NCI-H524 (cell line): ENCODE measurements at regions not wholly inside any gene's neighbourhood (a gene's known extent, or its start where the extent isn't known, plus 50 kb on each side); places are given as distances from the start of the nearest gene placed in this dataset.
"Not testable (repeated sequence)": the region's sequence is repeated elsewhere in the genome, so short reads cannot be mapped to it uniquely, and the experiment has no call there.

ENCODE experiments used
- DNase-seq, 2 experiments: peaks; one replicate each; lab custom pipeline; 2025; lab: John Stamatoyannopoulos, UW

DNA sequence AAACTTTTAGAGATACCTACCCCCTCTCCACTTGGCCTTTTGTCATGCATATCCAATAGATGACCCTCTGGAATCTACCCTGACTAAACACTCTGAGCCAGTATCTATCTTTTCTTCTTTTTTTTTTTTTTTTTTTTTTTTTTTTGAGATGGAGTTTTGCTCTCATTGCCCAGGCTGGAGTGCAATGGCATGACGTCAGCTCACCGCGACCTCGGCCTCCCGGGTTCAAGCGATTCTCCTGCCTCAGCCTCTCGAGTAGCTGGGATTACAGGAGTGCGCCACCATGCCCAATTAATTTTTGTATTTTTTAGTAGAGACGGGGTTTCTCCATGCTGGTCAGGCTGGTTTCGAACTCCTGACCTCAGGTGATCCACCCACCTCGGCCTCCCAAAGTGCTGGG is 50.8 kb upstream of the GRIN2B start:
- not testable (repeated sequence) for DNase-seq

DNA sequence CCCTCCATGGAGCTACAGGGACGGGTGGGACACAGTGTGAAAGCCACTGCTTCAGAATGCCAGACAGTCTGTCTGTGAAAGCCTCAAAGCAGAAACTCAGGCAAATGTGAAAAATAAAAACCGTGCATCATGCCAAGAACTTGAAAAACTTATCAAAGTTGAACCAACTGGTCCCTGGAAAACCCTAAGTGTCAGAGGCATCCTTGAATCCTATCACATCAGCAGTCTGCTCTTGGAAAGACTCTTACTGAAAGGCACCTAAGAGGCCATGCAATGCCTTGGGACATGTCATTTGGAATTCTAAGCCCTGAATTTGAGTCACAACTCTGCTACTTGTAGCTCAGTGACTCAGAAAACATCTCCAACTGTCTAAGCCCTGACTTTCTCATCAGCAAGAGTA is 62.4 kb upstream of the GRIN2B start:
- DNase-seq = no peak

DNA sequence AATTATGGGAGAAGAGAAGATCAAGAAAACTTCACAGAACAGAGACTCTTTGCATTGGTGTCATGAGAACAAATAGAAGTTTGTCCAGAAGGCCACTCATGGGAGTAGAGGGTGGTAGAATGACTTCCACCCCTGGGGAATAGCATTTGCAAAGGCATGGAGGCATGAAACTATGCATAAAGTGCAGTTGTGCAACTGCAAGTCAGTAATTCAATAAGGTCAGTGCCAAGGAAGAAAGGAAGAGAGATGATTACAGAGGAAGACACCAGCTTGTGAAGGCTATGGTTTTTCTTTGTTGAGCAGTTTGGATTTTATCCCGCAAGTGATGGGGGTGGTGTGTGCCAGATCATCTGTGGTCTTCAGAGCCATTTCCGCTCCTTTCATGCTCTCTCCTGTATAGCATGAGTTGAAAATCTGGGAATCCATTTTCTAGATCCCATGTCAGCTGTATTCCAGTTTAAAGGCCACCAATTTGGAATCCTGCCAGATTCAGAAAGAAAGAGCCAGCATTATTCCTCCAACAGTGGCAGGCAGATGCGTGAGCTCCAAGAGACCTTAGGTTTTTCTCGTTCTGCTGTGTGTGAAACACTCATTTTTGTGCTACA is 67.6 kb upstream of the GRIN2B start:
- DNase-seq = no peak

DNA sequence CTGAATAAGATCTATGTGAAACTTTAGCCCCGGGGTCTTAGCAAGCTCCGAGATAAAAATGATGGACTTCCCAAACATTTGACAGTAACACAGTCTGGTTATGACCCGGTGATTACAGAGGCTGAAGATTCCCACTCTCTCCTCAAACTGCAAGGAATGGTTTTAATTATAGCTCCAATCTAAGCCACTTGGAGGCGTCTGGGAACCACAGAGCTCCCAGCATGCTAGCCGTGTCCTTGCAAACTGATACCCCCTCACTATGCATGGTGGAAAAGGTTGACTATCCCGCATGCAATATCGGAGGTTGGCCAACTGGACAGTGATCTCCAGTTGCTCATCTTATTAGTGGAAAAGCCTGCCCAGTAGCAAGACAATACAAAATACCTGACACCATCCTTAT is 76.5 kb upstream of the GRIN2B start:
- DNase-seq = no peak

DNA sequence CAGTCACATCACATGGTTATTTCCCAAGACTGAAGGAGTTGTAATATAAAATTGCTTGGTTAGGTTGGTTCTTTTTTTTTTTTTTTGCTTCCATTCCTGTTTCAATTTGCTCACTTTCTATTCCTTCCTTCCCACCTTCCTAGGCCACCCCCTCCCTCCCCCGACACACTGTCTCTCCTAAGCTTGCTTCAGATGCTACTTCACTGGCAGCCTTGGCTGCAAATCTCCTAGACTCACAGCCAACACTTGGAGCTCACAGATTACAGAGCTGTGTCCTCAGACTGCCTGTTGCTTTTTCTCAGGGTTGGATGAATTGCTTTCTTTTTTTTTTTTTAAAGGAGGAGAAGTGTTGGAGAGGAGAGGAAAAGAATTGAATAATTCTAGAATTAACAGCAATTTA is 77.3 kb upstream of the GRIN2B start:
- no peak for DNase-seq

DNA sequence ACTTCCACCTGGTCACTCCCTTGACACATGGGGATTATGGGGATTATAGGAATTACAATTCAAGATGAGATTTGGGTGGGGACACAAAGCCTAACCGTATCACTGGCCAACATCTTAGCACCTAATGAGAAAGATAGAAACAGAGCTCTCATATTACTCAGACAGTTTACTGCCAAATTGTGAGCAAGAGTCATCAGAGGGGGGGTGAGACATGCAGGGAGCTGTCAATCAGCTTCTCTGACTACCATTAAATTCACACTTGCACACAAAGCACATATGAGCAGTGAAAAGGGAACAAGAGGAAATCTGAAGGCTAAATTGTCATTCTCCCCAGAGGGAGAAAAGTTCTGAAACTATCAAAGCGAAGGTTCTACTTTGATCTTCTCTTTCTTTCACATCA is 78.1 kb upstream of the GRIN2B start:
- DNase-seq = peak in 1 of 2 experiments; percentile 2

DNA sequence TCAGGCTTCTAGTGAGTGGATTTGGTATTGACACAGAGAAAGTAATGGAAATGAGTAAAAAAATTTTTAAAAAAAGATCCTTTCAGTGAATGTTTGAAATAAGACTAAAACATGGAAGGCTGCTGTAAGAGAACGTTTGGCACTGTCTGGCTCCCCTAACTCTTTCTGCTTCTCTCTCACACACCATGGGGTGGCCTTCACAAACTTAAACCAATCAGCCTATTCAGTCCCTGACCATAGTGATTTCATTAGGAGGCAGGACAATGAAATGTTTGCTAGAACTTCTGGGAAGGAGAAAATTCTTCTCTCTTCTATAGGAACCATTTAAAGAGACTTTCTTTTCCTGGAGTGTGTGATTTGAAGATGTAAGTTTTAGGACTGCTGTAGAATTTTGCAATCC is 84.2 kb upstream of the GRIN2B start:
- DNase-seq = no peak

DNA sequence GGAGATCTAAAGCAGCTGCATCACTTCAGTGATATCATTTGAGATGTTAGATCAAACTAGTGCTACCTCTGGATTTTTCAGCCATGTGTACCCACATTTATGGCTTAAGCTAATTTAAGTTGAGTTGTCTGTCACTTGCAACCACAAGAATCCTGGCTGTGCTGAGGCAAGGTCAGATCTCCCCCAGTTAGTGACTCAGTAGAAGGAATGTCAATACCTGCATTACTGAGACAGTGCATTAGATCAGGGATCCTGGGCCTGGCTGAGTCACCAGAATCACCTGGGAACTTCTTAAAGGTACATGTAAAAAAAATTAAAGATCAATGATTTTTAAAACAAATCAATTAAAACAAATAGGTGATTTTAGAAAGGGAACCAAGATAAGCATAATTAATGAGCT is 84.6 kb upstream of the GRIN2B start:
- no peak for DNase-seq

DNA sequence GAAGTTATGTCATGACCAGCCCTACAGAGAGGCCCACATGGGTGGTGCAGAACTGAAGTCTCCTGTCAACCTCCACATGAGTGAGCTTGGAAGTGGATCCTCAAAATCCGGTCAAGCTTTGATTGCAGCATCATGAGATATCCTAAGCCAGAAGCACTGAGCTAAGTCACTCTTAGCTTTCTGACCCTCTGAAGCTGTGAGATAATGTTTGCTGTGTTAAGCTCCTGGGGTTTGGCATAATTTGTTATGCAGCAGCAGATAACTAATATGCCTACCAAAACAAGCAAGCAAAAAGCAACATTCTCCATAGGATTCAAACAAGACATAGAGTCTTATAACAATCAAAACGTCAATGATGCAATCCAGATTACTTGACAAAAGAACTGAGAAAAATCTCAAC is 87.6 kb upstream of the GRIN2B start:
- no peak for DNase-seq

DNA sequence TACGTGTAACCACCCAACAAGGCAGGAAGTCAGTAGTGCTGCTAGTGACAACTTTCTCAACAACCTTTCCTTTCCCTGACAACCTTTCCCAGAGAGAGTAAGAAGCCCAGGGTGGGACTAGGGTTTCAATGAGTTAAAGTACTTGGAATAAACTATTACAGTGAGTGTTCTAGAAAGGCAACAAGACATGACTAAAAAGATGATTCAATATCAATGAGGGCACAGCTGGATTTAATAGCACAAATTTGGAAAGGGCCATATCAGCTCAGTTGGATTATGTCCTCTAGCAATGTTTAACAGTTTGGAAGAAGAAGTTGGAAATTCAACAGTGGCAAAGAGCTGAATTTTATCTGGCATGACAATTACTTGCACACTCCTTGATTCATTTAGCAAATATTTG is 90.4 kb upstream of the GRIN2B start:
- DNase-seq = no peak

DNA sequence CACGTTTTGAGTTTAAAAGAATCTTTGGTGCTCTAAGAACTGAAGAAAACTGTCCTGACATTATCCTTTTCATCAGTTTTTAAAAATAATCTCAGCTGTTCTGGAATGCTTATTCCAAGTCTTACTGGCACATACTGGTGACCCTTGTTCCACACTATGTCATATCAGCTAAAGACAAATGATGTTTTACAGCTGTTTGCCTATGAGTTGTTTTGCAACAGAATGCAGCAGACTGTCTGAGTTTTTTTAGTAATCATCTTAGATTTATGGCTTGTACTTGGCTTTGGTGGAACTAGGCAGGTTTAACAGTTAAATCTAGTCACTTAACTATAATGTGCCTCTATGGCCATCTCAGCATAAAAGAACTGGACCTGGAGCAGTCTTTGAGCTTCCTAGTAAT is 91.6 kb upstream of the GRIN2B start:
- no peak for DNase-seq

DNA sequence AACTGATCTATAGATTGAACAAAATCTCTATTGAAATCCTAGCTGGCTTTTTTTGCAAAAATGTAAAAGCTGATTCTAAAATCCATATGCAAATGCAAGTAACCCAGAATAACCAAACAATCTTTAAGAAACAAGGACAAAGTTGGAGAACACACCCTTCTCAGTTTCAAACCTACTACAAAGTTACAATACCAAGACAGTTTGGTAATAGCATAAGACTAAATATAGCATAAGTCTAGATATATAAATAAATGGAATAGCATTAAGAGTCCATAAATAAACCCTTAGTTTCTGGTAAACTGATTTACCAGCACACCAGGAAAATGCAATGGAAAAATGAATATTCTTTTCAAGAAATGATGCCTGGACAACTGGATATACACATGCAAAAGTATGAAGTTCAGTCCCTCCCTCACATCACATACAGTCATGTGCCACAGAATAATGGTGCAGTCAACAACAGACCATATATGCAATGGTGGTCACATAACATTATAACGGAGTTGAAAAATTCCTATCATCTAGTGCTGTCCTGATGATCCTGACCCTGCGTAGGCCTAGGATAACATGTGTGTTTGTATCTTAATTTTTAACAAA is 94.5 kb upstream of the GRIN2B start:
- no peak for DNase-seq

DNA sequence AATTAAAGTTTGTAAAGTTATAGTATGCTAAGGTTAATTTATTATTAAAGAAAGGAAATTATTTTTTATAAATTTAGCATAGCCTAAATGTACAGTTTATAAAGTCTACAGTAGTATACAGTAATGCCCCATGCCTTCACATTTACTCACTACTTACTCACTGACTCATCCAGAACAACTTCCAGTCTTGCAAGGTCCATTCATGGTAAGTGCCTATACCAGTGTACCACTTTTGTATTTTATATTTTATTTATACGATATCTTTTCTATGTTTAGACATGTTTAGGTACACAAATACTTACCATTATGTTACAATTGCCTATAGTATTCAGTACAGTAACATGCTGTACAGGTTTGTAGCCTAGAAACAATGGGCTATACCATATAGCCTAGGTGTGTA is 95.1 kb upstream of the GRIN2B start:
- DNase-seq = no peak

DNA sequence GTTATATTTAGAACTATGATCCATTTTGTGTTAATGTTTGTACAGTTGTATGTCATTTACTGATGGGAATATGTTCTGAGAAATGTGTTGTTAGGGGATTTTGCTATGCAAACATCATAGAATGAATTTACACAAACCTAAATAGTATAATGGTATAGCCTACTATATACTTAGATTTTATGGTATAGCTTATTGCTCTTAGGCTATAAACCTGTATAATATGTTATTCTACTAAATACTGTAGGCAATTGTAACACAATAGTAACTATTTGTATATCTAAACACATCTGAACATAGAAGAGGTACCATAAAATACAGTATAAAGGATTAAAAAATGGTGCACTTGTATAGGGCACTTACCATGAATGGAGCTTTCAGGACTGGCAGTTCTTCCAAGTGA is 105.4 kb upstream of the GRIN2B start:
- no peak for DNase-seq

DNA sequence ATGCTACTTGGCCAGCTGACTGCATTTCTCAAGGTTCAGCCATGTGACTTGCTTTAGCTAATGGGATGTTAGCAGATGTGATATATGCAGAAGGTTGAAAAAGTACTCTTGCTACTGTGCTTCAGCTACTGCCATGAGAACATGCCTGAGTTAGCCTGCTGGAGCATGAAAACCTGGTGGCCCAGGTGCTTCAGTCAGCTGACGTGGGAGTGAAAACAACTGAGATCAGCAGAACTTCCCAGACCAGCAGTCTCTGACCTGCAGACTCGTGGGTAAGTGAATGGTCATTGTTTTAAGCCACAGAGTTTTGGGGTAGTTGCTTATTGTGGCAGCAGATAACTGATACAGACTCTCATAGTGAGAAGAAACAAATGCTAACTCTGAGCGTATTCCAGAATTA is 118.6 kb upstream of the GRIN2B start:
- DNase-seq = no peak

DNA sequence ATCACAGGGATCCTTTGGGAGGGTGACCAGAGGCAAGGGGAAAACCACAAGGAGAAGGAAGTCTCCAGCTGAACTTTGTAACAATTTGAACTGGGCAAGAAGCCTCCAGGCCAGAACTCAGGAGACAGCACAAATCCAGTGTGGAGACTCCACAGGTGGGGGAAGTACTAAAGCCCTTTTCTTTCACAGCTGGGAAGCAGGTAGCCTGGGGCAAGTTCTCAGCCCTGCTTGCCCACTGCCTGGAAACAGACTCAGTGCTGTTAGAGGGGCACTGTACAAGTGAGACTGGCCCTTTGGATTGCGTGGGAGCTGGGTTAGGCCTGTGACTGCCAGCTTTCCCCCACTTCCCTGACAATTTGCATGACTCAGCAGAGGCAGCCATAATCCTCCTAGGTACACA is 120.2 kb upstream of the GRIN2B start:
- not testable (repeated sequence) for DNase-seq

DNA sequence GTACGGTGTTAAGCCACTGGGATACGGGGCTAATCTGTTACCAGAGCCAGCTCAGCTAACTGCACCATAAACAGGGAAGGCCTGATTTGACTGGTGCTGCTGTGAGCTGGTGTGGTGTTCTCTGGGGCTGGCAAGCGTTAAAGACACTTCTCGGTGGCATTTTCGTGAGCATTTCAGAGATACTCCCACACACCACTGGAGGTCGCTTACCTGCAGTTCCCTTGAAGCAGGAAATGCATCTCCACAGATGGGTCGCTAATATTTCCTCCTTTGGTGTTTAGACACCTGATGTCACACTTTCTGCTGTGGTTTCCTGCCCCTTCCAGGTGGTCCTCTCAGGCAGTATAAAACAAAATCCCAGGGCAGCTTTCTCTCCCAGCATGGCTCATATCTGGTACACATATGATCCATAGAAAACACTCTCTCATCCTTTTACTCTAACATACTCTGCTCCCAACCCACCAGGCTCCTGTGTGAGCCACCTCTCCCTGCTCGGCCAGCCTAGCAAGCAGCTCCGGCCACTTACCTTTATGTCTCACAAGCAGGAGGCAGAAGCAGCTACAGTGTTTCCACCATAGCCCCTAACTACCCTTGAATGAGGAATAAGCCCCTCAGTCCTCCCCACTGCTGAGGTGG is 129.9 kb upstream of the GRIN2B start:
- peak in 1 of 2 experiments; percentile 19 for DNase-seq

DNA sequence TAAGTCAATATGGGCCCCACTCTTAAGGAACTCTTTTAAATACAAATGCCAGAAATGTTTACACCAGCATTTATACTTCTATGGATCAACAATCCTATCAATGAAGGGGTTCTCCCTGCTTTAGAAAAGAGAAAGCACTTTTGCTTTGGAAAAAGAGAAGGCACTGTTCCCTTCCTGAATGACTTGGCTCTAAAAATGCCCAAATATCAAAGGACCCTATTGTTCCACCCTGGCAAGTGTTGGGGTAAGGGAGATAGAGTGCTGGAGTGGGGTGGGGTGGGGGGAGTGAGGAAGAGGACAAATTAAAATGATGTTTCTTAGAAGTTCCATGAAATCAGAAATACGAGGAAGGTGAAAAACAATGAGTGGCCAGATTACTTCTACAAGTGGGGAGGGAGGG is 131.6 kb upstream of the GRIN2B start:
- DNase-seq = no peak

DNA sequence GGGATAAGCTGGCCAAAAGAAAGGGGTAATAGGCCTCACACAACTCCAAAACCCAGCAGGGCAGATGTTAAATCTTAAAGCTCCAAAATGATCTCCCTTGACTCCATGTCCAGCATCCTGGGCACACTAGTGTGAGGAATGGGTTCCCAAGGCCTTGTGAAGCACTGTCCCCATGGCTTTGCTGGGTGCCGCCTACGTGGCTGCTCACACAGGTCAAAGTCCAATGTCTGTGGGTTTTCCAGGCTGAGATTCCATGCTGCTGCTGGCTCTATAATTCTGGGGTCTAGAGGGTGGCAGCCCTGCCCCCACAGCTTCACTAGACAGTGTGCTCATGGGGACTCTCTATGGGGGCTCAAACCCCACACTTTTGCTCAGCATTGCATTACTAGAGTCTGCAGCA is 145.3 kb upstream of the GRIN2B start:
- no peak for DNase-seq

DNA sequence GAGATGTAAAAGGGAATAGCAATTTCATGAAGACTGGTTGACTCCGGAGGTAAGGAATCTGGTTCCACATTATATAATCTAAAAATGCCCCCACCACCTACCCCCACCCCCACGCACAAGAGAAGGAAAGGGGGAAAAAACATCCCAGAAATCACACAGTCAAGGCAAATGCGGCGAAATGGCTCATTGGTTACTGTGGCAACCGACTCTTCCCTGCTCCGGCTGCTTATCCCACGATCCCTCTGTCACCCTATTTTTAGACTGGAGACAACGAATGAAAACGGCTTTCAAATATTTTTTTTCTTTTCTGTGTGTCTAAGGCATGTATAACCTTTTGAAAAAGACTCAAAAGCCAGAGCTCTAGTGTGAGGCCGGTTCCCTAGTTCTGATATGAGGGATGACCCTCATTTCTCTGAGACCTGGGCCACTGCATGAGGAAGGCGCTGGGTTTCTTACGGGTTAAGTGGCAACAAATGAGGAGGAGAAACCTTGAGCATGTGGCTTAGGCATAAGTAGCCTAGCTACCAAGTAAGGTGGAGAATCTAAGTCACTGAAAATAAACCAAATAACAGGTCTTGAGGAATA is 148.3 kb upstream of the GRIN2B start:
- peak; percentile 3 to 18 for DNase-seq

DNA sequence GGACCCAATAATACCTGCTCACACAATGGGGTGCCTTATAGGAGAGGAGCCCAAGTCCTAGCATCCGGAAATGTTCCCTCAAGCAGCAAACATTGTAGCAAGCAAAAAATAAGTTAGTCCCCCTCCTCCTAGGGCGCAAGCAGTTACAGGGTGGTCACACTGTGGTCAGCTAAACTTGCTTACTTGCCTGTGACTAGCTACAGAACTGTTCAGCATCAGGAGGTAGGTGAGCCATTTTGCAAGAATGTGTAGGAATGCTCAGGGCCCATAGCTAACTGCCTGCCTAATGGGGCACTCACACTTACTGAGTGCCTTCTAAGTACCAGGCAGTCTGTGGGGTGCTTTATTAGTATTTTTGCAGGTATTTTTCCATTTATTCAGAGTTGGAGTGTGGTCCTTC is 154.6 kb upstream of the GRIN2B start:
- DNase-seq = no peak

DNA sequence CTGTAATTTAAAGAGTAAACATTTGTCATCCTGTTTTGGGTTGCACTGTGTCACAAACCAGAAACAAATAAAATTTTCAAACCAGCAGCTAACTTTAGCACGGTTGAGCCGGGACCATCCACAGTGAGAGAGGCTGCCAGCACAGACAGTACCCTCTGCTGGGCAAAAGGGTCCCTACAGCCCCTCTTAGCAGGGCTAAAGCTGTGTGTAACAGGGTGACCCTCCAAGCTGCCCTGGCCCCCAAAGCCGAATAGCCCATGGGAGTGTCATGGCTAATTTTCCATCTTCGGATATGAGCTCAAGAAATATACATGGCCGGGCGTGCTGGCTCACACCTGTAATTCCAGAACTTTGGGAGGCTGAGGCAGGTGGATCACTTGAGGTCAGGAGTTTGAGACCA is 157.1 kb upstream of the GRIN2B start:
- no peak for DNase-seq

DNA sequence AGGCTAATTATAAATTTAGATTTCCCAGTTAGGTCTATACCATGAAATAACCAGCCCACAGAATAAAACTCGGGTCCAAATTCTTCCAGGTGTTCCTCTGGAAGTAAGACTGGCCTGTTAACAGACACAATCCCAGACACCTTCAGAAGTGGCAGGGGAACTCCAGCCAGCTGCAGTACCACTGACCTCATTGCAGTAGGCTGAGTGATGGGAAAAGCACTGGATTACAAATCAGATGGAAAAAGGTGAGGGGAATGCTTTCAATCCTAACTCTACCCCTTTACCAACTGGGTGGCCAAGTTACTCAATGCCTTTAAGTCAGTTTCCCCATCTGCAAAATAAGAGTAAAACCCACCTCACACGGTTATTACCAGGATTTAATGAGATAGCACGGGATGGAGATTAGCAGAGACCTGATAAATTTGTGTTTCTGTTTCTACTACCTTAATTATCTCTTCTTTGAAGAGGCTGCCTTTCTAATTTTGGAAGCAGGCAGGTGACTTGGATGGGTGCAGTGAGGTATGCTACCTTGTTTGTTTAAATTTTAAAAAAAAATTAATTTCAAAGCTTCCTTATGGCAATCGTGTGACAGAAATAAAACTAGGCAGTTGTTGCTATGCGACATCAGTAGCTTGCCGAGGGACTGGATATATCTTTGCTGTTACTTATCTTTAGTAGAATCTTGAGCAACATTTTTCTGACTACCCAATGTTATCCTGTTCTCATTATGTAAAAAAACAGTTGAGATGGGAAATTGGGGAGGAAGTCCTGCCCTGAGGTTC is 167.3 kb upstream of the GRIN2B start:
- no peak for DNase-seq
